Esophagus muscularis mucosa (tissue), 4 donors: ENCODE measurements at regions not wholly inside any gene's neighbourhood (a gene's known extent, or its start where the extent isn't known, plus 50 kb on each side); places are given as distances from the start of the nearest gene placed in this dataset.

ENCODE experiments used
- DNase-seq: peaks from one replicate; pipeline ENCODE4 v3.0.0-alpha.2; 2017; ENCODE audit errors: extremely low spot score
- H3K27ac ChIP-seq, 4 donors: fragments of 200-600 bp; sonication (generic); replicated peaks in 1 of 4; 1 replicate in 3 of 4; 2 replicates in 1 of 4; pipeline ENCODE4 v1.5.1; 2016 to 2019; ENCODE audit warnings: mild to moderate bottlenecking in 1 of 4
- H3K27me3 ChIP-seq, 4 donors: fragments of 200-600 bp; sonication (generic); one replicate each; pipeline versions ENCODE4 v1.5.1 to v1.6.0; 2016 to 2019
- H3K36me3 ChIP-seq, 4 donors: fragments of 200-600 bp; sonication (generic); one replicate each; pipeline ENCODE4 v1.5.1; 2016 to 2019
- H3K4me1 ChIP-seq, 4 donors: fragments of 200-600 bp; sonication (generic); one replicate each; pipeline ENCODE4 v1.5.1; 2016 to 2019
- H3K4me3 ChIP-seq, 4 donors: fragments of 200-600 bp; sonication (generic); 1 replicate in 2 of 4; 2 replicates in 2 of 4; pipeline ENCODE4 v1.5.1; 2016 to 2019; ENCODE audit warnings: mild to moderate bottlenecking in 4 of 4, moderate library complexity in 1 of 4
- H3K9me3 ChIP-seq, 4 donors: fragments of 200-600 bp; sonication (generic); 1 replicate in 3 of 4; 2 replicates in 1 of 4; pipeline ENCODE4 v1.5.1; 2016 to 2019
- CTCF ChIP-seq, 3 experiments: fragments of 200-600 bp in 2 of 3; fragments of 450-650 bp in 1 of 3; sonication (generic) in 2 of 3; IDR thresholded peaks; one replicate each; pipeline ENCODE4 v1.5.1; 2017 to 2019; ENCODE audit warnings: antibody characterized with exemption in 3 of 3, mild to moderate bottlenecking in 2 of 3, moderate library complexity in 1 of 3
- EP300 ChIP-seq: sonication (generic); formaldehyde crosslinking; IDR thresholded peaks from one replicate; pipeline ENCODE4 v1.6.1; 2017; ENCODE audit warnings: antibody characterized with exemption
- POLR2A ChIP-seq: fragments of 450-650 bp; IDR thresholded peaks from one replicate; pipeline ENCODE4 v1.6.1; 2017; ENCODE audit warnings: antibody characterized with exemption, moderate library complexity, mild to moderate bottlenecking, low read depth
- POLR2AphosphoS5 ChIP-seq, 2 donors: sonication (generic); formaldehyde crosslinking; IDR thresholded peaks; one replicate each; pipeline ENCODE4 v1.6.1; 2017; ENCODE audit warnings: antibody characterized with exemption in 2 of 2
- WGBS: methylation state at CpG from one replicate; pipeline ENCODE4 v1.1.5; 2018; 5-methylcytosine and 5-hydroxymethylcytosine counted together
- intact Hi-C: fragments of 100-400 bp; cut with DNase I; formaldehyde crosslinking; loops from one replicate; pipeline ENCODE4 v1.15.1; 2023

GRCh38 chr1:2890221-2890850 is 88.8 kb upstream of the TTC34 start:
- 64% methylated on average over 12 of the region's 14 CpGs for WGBS
- TF ChIP-seq POLR2AphosphoS5 (IDR thresholded peaks at IDR 0.05) = no peak
- TF ChIP-seq CTCF (IDR thresholded peaks at IDR 0.05) = no peak
- TF ChIP-seq EP300 = no peak
- no peak for TF ChIP-seq POLR2A
- DNase-seq = no peak
- H3K27me3 ChIP-seq = peaks cover 0 to 80% (median 0%) of the 10 kb centered on the region in 4 donors
- no peaks in the 10 kb centered on the region for H3K36me3 ChIP-seq
- no peak overlapping the region for H3K4me3 ChIP-seq
- H3K27ac ChIP-seq = no peak overlapping the region
- no peaks in the 10 kb centered on the region for H3K4me1 ChIP-seq
- H3K9me3 ChIP-seq = no peaks in the 10 kb centered on the region
- intact Hi-C loops = no loop called here

GRCh38 chr1:2891923-2892448 is 90.5 kb upstream of the TTC34 start:
- DNase-seq = no peak
- Histone ChIP-seq H3K36me3 (no peaks in the 10 kb centered on the region), H3K4me3 (no peak overlapping the region), H3K4me1 (no peaks in the 10 kb centered on the region), H3K27me3 (peaks cover 0 to 73% (median 0%) of the 10 kb centered on the region in 4 donors), H3K27ac (no peak overlapping the region), H3K9me3 (no peaks in the 10 kb centered on the region)
- 69% methylated on average over 19 of the region's 22 CpGs for WGBS
- intact Hi-C loops = no loop called here
- TF ChIP-seq EP300 (no peak), POLR2A (no peak)

GRCh38 chr1:2893473-2894120 is 92.1 kb upstream of the TTC34 start:
- H3K4me1 ChIP-seq = no peaks in the 10 kb centered on the region
- H3K36me3 ChIP-seq = no peaks in the 10 kb centered on the region
- H3K4me3 ChIP-seq = no peak overlapping the region
- intact Hi-C loops = no loop called here
- H3K27ac ChIP-seq = no peak overlapping the region
- H3K9me3 ChIP-seq = no peaks in the 10 kb centered on the region
- H3K27me3 ChIP-seq = peaks cover 0 to 57% (median 0%) of the 10 kb centered on the region in 4 donors
- no peak for TF ChIP-seq POLR2A
- no peak for TF ChIP-seq CTCF (IDR thresholded peaks at IDR 0.05)
- no peak for TF ChIP-seq POLR2AphosphoS5 (IDR thresholded peaks at IDR 0.05)
- no peak for DNase-seq
- 84% methylated on average over 11 of the region's 20 CpGs for WGBS

GRCh38 chr1:2894381-2895041 is 93.0 kb upstream of the TTC34 start:
- 87% methylated on average over 22 of the region's 27 CpGs for WGBS
- Histone ChIP-seq H3K27ac (no peak overlapping the region), H3K4me3 (no peak overlapping the region), H3K9me3 (no peaks in the 10 kb centered on the region), H3K4me1 (no peaks in the 10 kb centered on the region), H3K27me3 (peaks cover 0 to 55% (median 0%) of the 10 kb centered on the region in 4 donors), H3K36me3 (no peaks in the 10 kb centered on the region)
- no peak for DNase-seq
- TF ChIP-seq POLR2A (no peak), POLR2AphosphoS5 (IDR thresholded peaks at IDR 0.05) (no peak), EP300 (no peak), CTCF (IDR thresholded peaks at IDR 0.05) (no peak)
- intact Hi-C loops = no loop called here

- H3K9me3 ChIP-seq = no peaks in the 10 kb centered on the region
- WGBS = 77% methylated on average over 7 of the region's 7 CpGs
Measured at GRCh38 chr1:2896824-2897223, 95.3 kb upstream of the TTC34 start.

More at GRCh38 chr1:2896824-2897223, 95.3 kb upstream of the TTC34 start:
- DNase-seq = no peak
- no peaks in the 10 kb centered on the region for H3K4me1 ChIP-seq
- peaks cover 0 to 55% (median 0%) of the 10 kb centered on the region in 4 donors for H3K27me3 ChIP-seq
- TF ChIP-seq POLR2A (no peak), POLR2AphosphoS5 (IDR thresholded peaks at IDR 0.05) (no peak), EP300 (no peak), CTCF (IDR thresholded peaks at IDR 0.05) (no peak)
- intact Hi-C loops = no loop called here
- no peak overlapping the region for H3K4me3 ChIP-seq
- no peaks in the 10 kb centered on the region for H3K36me3 ChIP-seq
- H3K27ac ChIP-seq = no peak overlapping the region
